Fibroblast of lung (primary cell): ENCODE measurements at regions not wholly inside any gene's neighbourhood (a gene's known extent, or its start where the extent isn't known, plus 50 kb on each side); places are given as distances from the start of the nearest gene placed in this dataset.
"Not testable (repeated sequence)": the region's sequence is repeated elsewhere in the genome, so short reads cannot be mapped to it uniquely, and the experiment has no call there.

Source experiments
- DNase-seq, 2 donors: peaks; one replicate each; pipeline versions ENCODE4 v3.0.0 to v3.0.0-alpha.2; 2010; ENCODE audit warnings: low read depth in 2 of 2
- H2AFZ ChIP-seq: 2 replicates; pipeline ENCODE4 v1.5.1; 2012; ENCODE audit warnings: low read length, control low read depth, inconsistent platforms
- H3K27ac ChIP-seq: 2 replicates; pipeline ENCODE4 v1.5.1; 2011; ENCODE audit warnings: low read length, control low read depth; ENCODE audit not compliant: insufficient read depth
- H3K27me3 ChIP-seq: 2 replicates; pipeline ENCODE4 v1.5.1; 2011; ENCODE audit warnings: mild to moderate bottlenecking, low read length; ENCODE audit not compliant: control insufficient read depth, insufficient read depth
- H3K36me3 ChIP-seq: 2 replicates; pipeline ENCODE4 v1.5.1; 2011; ENCODE audit warnings: low read length; ENCODE audit not compliant: control insufficient read depth, insufficient read depth
- H3K4me1 ChIP-seq: 2 replicates; pipeline ENCODE4 v1.5.1; 2011; ENCODE audit warnings: low read length; ENCODE audit not compliant: control insufficient read depth, insufficient read depth; ENCODE audit errors: extremely low read depth
- H3K4me2 ChIP-seq: 2 replicates; pipeline ENCODE4 v1.5.1; 2011; ENCODE audit warnings: low read length, control low read depth; ENCODE audit not compliant: insufficient read depth; ENCODE audit errors: extremely low read depth
- H3K4me3 ChIP-seq, 4 experiments: fragments of 200-600 bp in 1 of 4; sonication (generic) in 1 of 4; replicated peaks in 1 of 4; 2 replicates each; pipeline ENCODE4 v1.5.1; 2011 to 2016; ENCODE audit warnings: low read length in 4 of 4, low read depth in 3 of 4, mild to moderate bottlenecking in 3 of 4, control low read depth in 2 of 4, inconsistent platforms in 1 of 4, mixed read lengths in 1 of 4; ENCODE audit not compliant: insufficient read depth in 1 of 4; ENCODE audit errors: control extremely low read depth in 1 of 4
- H3K79me2 ChIP-seq: 2 replicates; pipeline ENCODE4 v1.5.1; 2012; ENCODE audit warnings: mild to moderate bottlenecking, low read length, inconsistent platforms; ENCODE audit not compliant: control insufficient read depth, insufficient read depth
- H3K9ac ChIP-seq: 2 replicates; pipeline ENCODE4 v1.5.1; 2011; ENCODE audit warnings: mild to moderate bottlenecking, low read length, control low read depth; ENCODE audit not compliant: insufficient read depth
- H3K9me3 ChIP-seq: 2 replicates; pipeline ENCODE4 v1.5.1; 2012; ENCODE audit warnings: low read depth, low read length; ENCODE audit not compliant: control insufficient read depth, insufficient read depth
- H4K20me1 ChIP-seq: 2 replicates; pipeline ENCODE4 v1.5.1; 2011; ENCODE audit warnings: low read length; ENCODE audit not compliant: control insufficient read depth, insufficient read depth; ENCODE audit errors: extremely low read depth
- EZH2 ChIP-seq: IDR thresholded peaks from 2 replicates; pipeline ENCODE4 v1.5.1; 2012; ENCODE audit warnings: low read length, control low read depth, mild to moderate bottlenecking; ENCODE audit errors: missing control alignments
- TF ChIP-seq, protein P1 (sequence below), 2 donors: IDR thresholded peaks in 1 of 2; conservative IDR thresholded peaks in 1 of 2; 1 replicate in 1 of 2; 2 replicates in 1 of 2; pipeline ENCODE4 v1.5.1; 2011 to 2012; ENCODE audit warnings: low read length in 2 of 2, control low read depth in 1 of 2, inconsistent platforms in 1 of 2, low read depth in 1 of 2, mild to moderate bottlenecking in 1 of 2

DNA sequence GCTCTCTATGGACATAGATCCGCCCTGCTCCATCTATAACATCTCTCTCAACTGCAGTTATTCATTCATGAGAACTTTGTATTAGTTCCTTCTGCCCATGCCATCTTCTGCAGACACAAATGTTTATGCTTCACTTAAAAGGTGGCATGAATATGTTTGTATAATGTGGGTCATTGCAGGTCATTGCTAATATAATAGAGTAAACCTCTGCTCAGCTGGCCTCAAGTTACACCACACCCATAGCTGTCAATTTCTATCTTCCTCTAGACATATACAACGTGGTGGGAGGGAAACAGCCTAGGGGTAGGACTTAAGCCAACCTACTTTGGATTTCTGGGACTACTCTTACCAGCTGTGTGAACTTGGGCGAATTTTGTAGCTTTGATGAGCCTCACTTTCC lies 129.8 kb downstream of the ATXN3L start:
- Histone ChIP-seq H3K4me2 (no peak overlapping the region), H3K27me3 (no peaks in the 10 kb centered on the region), H3K4me3 (no peak overlapping the region), H3K79me2 (no peaks in the 10 kb centered on the region), H3K36me3 (no peaks in the 10 kb centered on the region), H4K20me1 (no peaks in the 10 kb centered on the region), H2AFZ (no peak overlapping the region), H3K4me1 (no peaks in the 10 kb centered on the region), H3K9ac (no peak overlapping the region), H3K9me3 (no peaks in the 10 kb centered on the region), H3K27ac (no peak overlapping the region)
- no peak for DNase-seq
- TF ChIP-seq, protein P1, sequence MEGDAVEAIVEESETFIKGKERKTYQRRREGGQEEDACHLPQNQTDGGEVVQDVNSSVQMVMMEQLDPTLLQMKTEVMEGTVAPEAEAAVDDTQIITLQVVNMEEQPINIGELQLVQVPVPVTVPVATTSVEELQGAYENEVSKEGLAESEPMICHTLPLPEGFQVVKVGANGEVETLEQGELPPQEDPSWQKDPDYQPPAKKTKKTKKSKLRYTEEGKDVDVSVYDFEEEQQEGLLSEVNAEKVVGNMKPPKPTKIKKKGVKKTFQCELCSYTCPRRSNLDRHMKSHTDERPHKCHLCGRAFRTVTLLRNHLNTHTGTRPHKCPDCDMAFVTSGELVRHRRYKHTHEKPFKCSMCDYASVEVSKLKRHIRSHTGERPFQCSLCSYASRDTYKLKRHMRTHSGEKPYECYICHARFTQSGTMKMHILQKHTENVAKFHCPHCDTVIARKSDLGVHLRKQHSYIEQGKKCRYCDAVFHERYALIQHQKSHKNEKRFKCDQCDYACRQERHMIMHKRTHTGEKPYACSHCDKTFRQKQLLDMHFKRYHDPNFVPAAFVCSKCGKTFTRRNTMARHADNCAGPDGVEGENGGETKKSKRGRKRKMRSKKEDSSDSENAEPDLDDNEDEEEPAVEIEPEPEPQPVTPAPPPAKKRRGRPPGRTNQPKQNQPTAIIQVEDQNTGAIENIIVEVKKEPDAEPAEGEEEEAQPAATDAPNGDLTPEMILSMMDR (conservative IDR thresholded peaks at IDR 0.05 in 1 of 2, IDR thresholded peaks at IDR 0.05 in 1 of 2; ENCODE audit: low read depth in 1 of 2, low read length in 2 of 2): no peak
- no peak for TF ChIP-seq EZH2

GRCh38 chrX:13189380-13189779 lies 130.5 kb downstream of the ATXN3L start:
- Histone ChIP-seq H3K9ac (no peak overlapping the region), H3K9me3 (no peaks in the 10 kb centered on the region), H4K20me1 (no peaks in the 10 kb centered on the region), H3K27me3 (no peaks in the 10 kb centered on the region), H3K4me2 (no peak overlapping the region), H3K4me1 (no peaks in the 10 kb centered on the region), H3K4me3 (no peak overlapping the region), H3K27ac (no peak overlapping the region), H3K36me3 (no peaks in the 10 kb centered on the region), H3K79me2 (no peaks in the 10 kb centered on the region), H2AFZ (no peak overlapping the region)
- no peak for DNase-seq
- TF ChIP-seq EZH2: no peak
- TF ChIP-seq, protein P1 (conservative IDR thresholded peaks at IDR 0.05 in 1 of 2, IDR thresholded peaks at IDR 0.05 in 1 of 2; ENCODE audit: low read depth in 1 of 2, low read length in 2 of 2): no peak

DNA sequence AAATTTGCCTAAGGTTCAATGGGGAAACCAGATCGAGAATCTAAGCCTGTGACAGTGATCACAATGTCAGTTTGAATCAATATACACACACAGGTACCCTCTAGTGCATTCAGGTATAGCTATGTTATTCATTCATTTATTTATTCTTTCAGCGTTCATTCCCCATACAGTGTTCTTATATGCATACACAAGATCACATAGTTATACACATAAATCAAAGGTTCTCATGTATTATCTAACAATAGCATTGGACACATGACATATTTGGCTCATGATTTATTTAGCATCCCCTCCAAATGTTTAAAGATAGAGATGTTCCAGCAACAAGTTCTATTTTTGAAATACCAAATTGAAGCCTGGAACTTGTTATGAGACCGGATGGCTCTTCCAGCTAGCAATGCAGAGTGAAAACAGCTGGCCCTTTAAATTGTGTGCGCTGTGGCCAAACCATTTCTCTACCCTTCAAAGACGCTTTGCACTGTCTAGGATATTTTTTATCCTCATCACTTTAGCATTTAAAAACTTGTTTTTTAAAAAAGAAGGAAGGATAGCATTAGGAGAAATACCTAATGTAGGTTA lies 131.0 kb downstream of the ATXN3L start:
- H3K27me3 ChIP-seq: no peaks in the 10 kb centered on the region
- no peaks in the 10 kb centered on the region for H3K4me1 ChIP-seq
- TF ChIP-seq, protein P1 (conservative IDR thresholded peaks at IDR 0.05 in 1 of 2, IDR thresholded peaks at IDR 0.05 in 1 of 2; ENCODE audit: low read depth in 1 of 2, low read length in 2 of 2): no peak
- no peak for TF ChIP-seq EZH2
- DNase-seq: peak in 1 of 2 donors; percentile 27
- no peaks in the 10 kb centered on the region for H3K79me2 ChIP-seq
- no peaks in the 10 kb centered on the region for H3K36me3 ChIP-seq
- H3K9ac ChIP-seq: no peak overlapping the region
- no peak overlapping the region for H3K4me3 ChIP-seq
- no peak overlapping the region for H3K27ac ChIP-seq
- H3K9me3 ChIP-seq: no peaks in the 10 kb centered on the region
- H4K20me1 ChIP-seq: no peaks in the 10 kb centered on the region
- H2AFZ ChIP-seq: no peak overlapping the region
- no peak overlapping the region for H3K4me2 ChIP-seq

GRCh38 chrX:13186643-13187042 lies 133.2 kb downstream of the ATXN3L start:
- H3K27ac ChIP-seq, H4K20me1 ChIP-seq, DNase-seq, H3K36me3 ChIP-seq, H3K9me3 ChIP-seq, H2AFZ ChIP-seq, H3K4me3 ChIP-seq, H3K4me2 ChIP-seq, H3K79me2 ChIP-seq, H3K4me1 ChIP-seq, H3K9ac ChIP-seq, H3K27me3 ChIP-seq: not testable (repeated sequence)
